ENCODE measurements at regions not wholly inside any gene's neighbourhood (a gene's known extent, or its start where the extent isn't known, plus 50 kb on each side); places are given as distances from the start of the nearest gene placed in this dataset.

DNA sequence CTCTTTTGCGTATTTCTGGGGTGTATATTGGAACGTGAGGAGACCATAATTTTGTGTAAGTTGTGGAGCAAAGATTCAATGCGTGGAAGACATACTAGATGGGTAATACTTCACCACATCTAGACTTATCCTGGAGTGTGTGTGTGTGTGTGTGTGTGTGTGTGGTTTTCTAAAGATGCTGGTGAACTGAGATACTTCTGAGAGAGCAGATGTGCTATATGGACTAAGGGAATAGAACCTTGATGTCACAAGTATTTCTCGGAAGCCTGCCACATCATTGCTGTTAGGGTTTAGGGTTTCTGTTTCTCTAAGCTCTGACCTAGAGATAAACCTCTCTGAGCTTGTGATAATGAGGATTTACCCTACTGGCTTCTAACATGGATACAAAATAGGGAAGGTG is 138.8 kb downstream of the DACT1 start:
- H3K9me3 ChIP-seq (ENCODE audit: control extremely low read depth in 1 of 3, control insufficient read depth in 2 of 3, insufficient read depth in 1 of 3, low read length in 2 of 3): no peaks in the 10 kb centered on the region
- no peaks in the 10 kb centered on the region for H4K20me1 ChIP-seq (ENCODE audit: control insufficient read depth, insufficient read depth, low read length, poor library complexity, severe bottlenecking)
- H3K36me3 ChIP-seq (replicated peaks in 1 of 2; ENCODE audit: control extremely low read depth in 1 of 2, control insufficient read depth in 1 of 2, extremely low read depth in 1 of 2, insufficient read depth in 2 of 2, low read length in 1 of 2): no peaks in the 10 kb centered on the region
- no peak for TF ChIP-seq EZH2 (IDR thresholded peaks at IDR 0.05; ENCODE audit: borderline replicate concordance, insufficient read depth, low read depth, low read length, poor library complexity, severe bottlenecking)
- TF ChIP-seq CTCF (IDR thresholded peaks at IDR 0.05): no peak
- H3K4me2 ChIP-seq (replicated peaks; ENCODE audit: low read depth, low read length, poor library complexity, severe bottlenecking): no peak overlapping the region
- Mint-ChIP-seq H3K4me1 (no peaks in the 10 kb centered on the region), H3K4me3 (no peak overlapping the region), H3K27me3 (no peaks in the 10 kb centered on the region), H3K9me3 (ENCODE audit: insufficient read depth) (no peaks in the 10 kb centered on the region), H3K27ac (no peak overlapping the region)
- no peak overlapping the region for H3K4me3 ChIP-seq (ENCODE audit: control extremely low read depth in 1 of 5, extremely low read depth in 1 of 5, insufficient read depth in 1 of 5, low read depth in 2 of 5, low read length in 4 of 5)
- no peak overlapping the region for H3K27ac ChIP-seq (ENCODE audit: low read length in 2 of 2)
- WGBS (ENCODE audit: insufficient coverage): 100% methylated on average over 3 of the region's 4 CpGs
- no peaks in the 10 kb centered on the region for H3K27me3 ChIP-seq (replicated peaks in 1 of 4; ENCODE audit: control extremely low read depth in 1 of 4, control insufficient read depth in 3 of 4, insufficient read depth in 4 of 4, low read length in 3 of 4)
- H3K79me2 ChIP-seq (ENCODE audit: control insufficient read depth, insufficient read depth, low read length): no peaks in the 10 kb centered on the region
- no peak for ATAC-seq (ENCODE audit: low read depth)
- H3K4me1 ChIP-seq (ENCODE audit: control insufficient read depth in 2 of 2, insufficient read depth in 2 of 2, low read length in 2 of 2): no peaks in the 10 kb centered on the region
- POLR2A ChIA-PET: no interaction called here
- no peak overlapping the region for H2AFZ ChIP-seq (ENCODE audit: insufficient read depth, low read depth, low read length, poor library complexity, severe bottlenecking)
- intact Hi-C loops (cut with micrococcal nuclease): no loop called here
- no peak overlapping the region for H3K9ac ChIP-seq (ENCODE audit: low read length)
- no peak for DNase-seq
- CTCF ChIA-PET: no interaction called here

- H3K79me2 ChIP-seq (ENCODE audit: control insufficient read depth, insufficient read depth, low read length): no peaks in the 10 kb centered on the region
- H3K4me1 ChIP-seq (ENCODE audit: control insufficient read depth in 2 of 2, insufficient read depth in 2 of 2, low read length in 2 of 2): no peaks in the 10 kb centered on the region
- no peak overlapping the region for H3K9ac ChIP-seq (ENCODE audit: low read length)
- Mint-ChIP-seq H3K4me1 (no peaks in the 10 kb centered on the region), H3K27me3 (no peaks in the 10 kb centered on the region), H3K27ac (no peak overlapping the region), H3K4me3 (no peak overlapping the region), H3K9me3 (ENCODE audit: insufficient read depth) (no peaks in the 10 kb centered on the region)
- no peaks in the 10 kb centered on the region for H4K20me1 ChIP-seq (ENCODE audit: control insufficient read depth, insufficient read depth, low read length, poor library complexity, severe bottlenecking)
- H3K27me3 ChIP-seq (replicated peaks in 1 of 4; ENCODE audit: control extremely low read depth in 1 of 4, control insufficient read depth in 3 of 4, insufficient read depth in 4 of 4, low read length in 3 of 4): no peaks in the 10 kb centered on the region
- POLR2A ChIA-PET: no interaction called here
- 77% methylated on average over 5 of the region's 7 CpGs for WGBS (ENCODE audit: insufficient coverage)
- no peak overlapping the region for H3K27ac ChIP-seq (ENCODE audit: low read length in 2 of 2)
- no peaks in the 10 kb centered on the region for H3K9me3 ChIP-seq (ENCODE audit: control extremely low read depth in 1 of 3, control insufficient read depth in 2 of 3, insufficient read depth in 1 of 3, low read length in 2 of 3)
- H3K4me2 ChIP-seq (replicated peaks; ENCODE audit: low read depth, low read length, poor library complexity, severe bottlenecking): no peak overlapping the region
- H2AFZ ChIP-seq (ENCODE audit: insufficient read depth, low read depth, low read length, poor library complexity, severe bottlenecking): no peak overlapping the region
- no peak for ATAC-seq (ENCODE audit: low read depth)
- CTCF ChIA-PET: interaction anchor here (0.9 kb wide), 1 partner anchor 60 kb away, joined by 3 read pairs; no protein-coding TSS in a partner anchor
- no peaks in the 10 kb centered on the region for H3K36me3 ChIP-seq (replicated peaks in 1 of 2; ENCODE audit: control extremely low read depth in 1 of 2, control insufficient read depth in 1 of 2, extremely low read depth in 1 of 2, insufficient read depth in 2 of 2, low read length in 1 of 2)
- no peak for TF ChIP-seq CTCF (IDR thresholded peaks at IDR 0.05)
- no peak for TF ChIP-seq EZH2 (IDR thresholded peaks at IDR 0.05; ENCODE audit: borderline replicate concordance, insufficient read depth, low read depth, low read length, poor library complexity, severe bottlenecking)
- no peak for DNase-seq
- no peak overlapping the region for H3K4me3 ChIP-seq (ENCODE audit: control extremely low read depth in 1 of 5, extremely low read depth in 1 of 5, insufficient read depth in 1 of 5, low read depth in 2 of 5, low read length in 4 of 5)
- intact Hi-C loops (cut with micrococcal nuclease): no loop called here
These were observed 139.8 kb downstream of the DACT1 start for GRCh38 chr14:58777541-58777979.

Data from B cell (primary cell).